ENCODE measurements at regions not wholly inside any gene's neighbourhood (a gene's known extent, or its start where the extent isn't known, plus 50 kb on each side); places are given as distances from the start of the nearest gene placed in this dataset.

- 86 to 92% methylated on average over 1 of the region's 1 CpG for WGBS, 2 donors
- intact Hi-C loops (cut with DNase I), result no loop called here
- H3K9me3 ChIP-seq, result no peaks in the 10 kb centered on the region
- TF ChIP-seq EP300 (IDR thresholded peaks at IDR 0.05), result no peak
- no peak for TF ChIP-seq POLR2A (IDR thresholded peaks at IDR 0.05)
- TF ChIP-seq CTCF (IDR thresholded peaks at IDR 0.05), result no peak
- TF ChIP-seq POLR2AphosphoS5 (IDR thresholded peaks at IDR 0.05), result no peak
- H3K4me3 ChIP-seq, result no peak overlapping the region
- peaks cover 0 to 74% (median 46%) of the 10 kb centered on the region in 4 donors for H3K4me1 ChIP-seq
- H3K36me3 ChIP-seq, result no peaks in the 10 kb centered on the region
- H3K27ac ChIP-seq, result no peak overlapping the region
- no peak for DNase-seq
- no peaks in the 10 kb centered on the region for H3K27me3 ChIP-seq
Measured at GRCh38 chr10:58955615-58956014, 220.8 kb upstream of the PHYHIPL start.

- intact Hi-C loops (cut with DNase I), result no loop called here
- Histone ChIP-seq H3K9me3 (no peaks in the 10 kb centered on the region), H3K4me3 (no peak overlapping the region), H3K36me3 (no peaks in the 10 kb centered on the region), H3K27ac (peak overlapping the region in 1 of 4 donors; percentile 36), H3K4me1 (peaks cover 0 to 65% (median 38%) of the 10 kb centered on the region in 4 donors), H3K27me3 (no peaks in the 10 kb centered on the region)
- 88 to 91% methylated on average over 2 of the region's 2 CpGs for WGBS, 2 donors
- DNase-seq, result no peak
- no peak for TF ChIP-seq EP300 (IDR thresholded peaks at IDR 0.05)
- TF ChIP-seq POLR2A (IDR thresholded peaks at IDR 0.05), result no peak
- no peak for TF ChIP-seq CTCF (IDR thresholded peaks at IDR 0.05)
- no peak for TF ChIP-seq POLR2AphosphoS5 (IDR thresholded peaks at IDR 0.05)
Measured at GRCh38 chr10:58956926-58957325, 219.5 kb upstream of the PHYHIPL start.

- DNase-seq, result no peak
- no peak for TF ChIP-seq EP300 (IDR thresholded peaks at IDR 0.05)
- TF ChIP-seq POLR2AphosphoS5 (IDR thresholded peaks at IDR 0.05), result no peak
- peak overlapping the region in 1 of 4 donors; percentile 36 for H3K27ac ChIP-seq
- H3K27me3 ChIP-seq, result no peaks in the 10 kb centered on the region
- H3K4me1 ChIP-seq, result peaks cover 0 to 59% (median 32%) of the 10 kb centered on the region in 4 donors
- H3K4me3 ChIP-seq, result no peak overlapping the region
- no peaks in the 10 kb centered on the region for H3K36me3 ChIP-seq
- H3K9me3 ChIP-seq, result no peaks in the 10 kb centered on the region
- WGBS, 2 donors, result 85 to 94% methylated on average over 1 of the region's 1 CpG
- intact Hi-C loops (cut with DNase I), result no loop called here
Measured at GRCh38 chr10:58957517-58957916, 218.9 kb upstream of the PHYHIPL start.

- Histone ChIP-seq H3K4me3 (no peak overlapping the region), H3K27me3 (no peaks in the 10 kb centered on the region), H3K4me1 (peaks cover 0 to 22% (median 7%) of the 10 kb centered on the region in 4 donors), H3K27ac (no peak overlapping the region), H3K36me3 (no peaks in the 10 kb centered on the region), H3K9me3 (no peaks in the 10 kb centered on the region)
- 43 to 48% methylated on average over 3 of the region's 3 CpGs for WGBS, 2 donors
- no peak for DNase-seq
- no peak for TF ChIP-seq CTCF (IDR thresholded peaks at IDR 0.05)
- TF ChIP-seq POLR2AphosphoS5 (IDR thresholded peaks at IDR 0.05), result no peak
- TF ChIP-seq EP300 (IDR thresholded peaks at IDR 0.05), result no peak
- no peak for TF ChIP-seq POLR2A (IDR thresholded peaks at IDR 0.05)
- intact Hi-C loops (cut with DNase I), result no loop called here
Measured at GRCh38 chr10:58963101-58963534, 213.3 kb upstream of the PHYHIPL start.

GRCh38 chr10:58963723-58964124 lies 212.7 kb upstream of the PHYHIPL start:
- peak; percentile 73 for DNase-seq
- H3K4me3 ChIP-seq, result no peak overlapping the region
- TF ChIP-seq CTCF (IDR thresholded peaks at IDR 0.05), result no peak
- TF ChIP-seq POLR2AphosphoS5 (IDR thresholded peaks at IDR 0.05), result peak in 1 of 4 donors; percentile 21
- H3K27ac ChIP-seq, result no peak overlapping the region
- no peaks in the 10 kb centered on the region for H3K27me3 ChIP-seq
- 69 to 79% methylated on average over 3 of the region's 3 CpGs for WGBS, 2 donors
- no peaks in the 10 kb centered on the region for H3K9me3 ChIP-seq
- no peaks in the 10 kb centered on the region for H3K36me3 ChIP-seq
- H3K4me1 ChIP-seq, result peaks cover 0 to 17% (median 4%) of the 10 kb centered on the region in 4 donors
- intact Hi-C loops (cut with DNase I), result no loop called here

All from sigmoid colon (tissue), 6 donors.